Parathyroid adenoma (tissue), 2 donors: ENCODE measurements at regions not wholly inside any gene's neighbourhood (a gene's known extent, or its start where the extent isn't known, plus 50 kb on each side); places are given as distances from the start of the nearest gene placed in this dataset.
"Not testable (repeated sequence)": the region's sequence is repeated elsewhere in the genome, so short reads cannot be mapped to it uniquely, and the experiment has no call there.

Experiments
- H2AFZ ChIP-seq: fragments of 300-600 bp; sonication (generic); one replicate; pipeline ENCODE4 v1.7.0; 2017; ENCODE audit warnings: antibody characterized with exemption, mild to moderate bottlenecking
- H3K27ac ChIP-seq: fragments of 300-600 bp; sonication (generic); one replicate; pipeline ENCODE4 v1.7.0; 2017
- H3K27me3 ChIP-seq: fragments of 300-600 bp; sonication (generic); one replicate; pipeline ENCODE4 v1.7.0; 2017; ENCODE audit warnings: low read length; ENCODE audit not compliant: control insufficient read depth, insufficient read depth
- H3K36me3 ChIP-seq: fragments of 300-600 bp; sonication (generic); one replicate; pipeline ENCODE4 v1.7.0; 2017; ENCODE audit warnings: low read length; ENCODE audit not compliant: control insufficient read depth, insufficient read depth
- H3K4me1 ChIP-seq: fragments of 300-600 bp; sonication (generic); one replicate; pipeline ENCODE4 v1.7.0; 2017; ENCODE audit warnings: control low read depth
- H3K4me2 ChIP-seq: fragments of 300-600 bp; sonication (generic); one replicate; pipeline ENCODE4 v1.7.0; 2017; ENCODE audit warnings: low read length
- H3K4me3 ChIP-seq: fragments of 300-600 bp; sonication (generic); one replicate; pipeline ENCODE4 v1.7.0; 2017; ENCODE audit warnings: low read depth, low read length
- H3K79me2 ChIP-seq: fragments of 300-600 bp; sonication (generic); one replicate; pipeline ENCODE4 v1.7.0; 2017; ENCODE audit warnings: control low read depth
- H3K9ac ChIP-seq: fragments of 300-600 bp; sonication (generic); one replicate; pipeline ENCODE4 v1.7.0; 2017; ENCODE audit warnings: mild to moderate bottlenecking
- H3K9me3 ChIP-seq: fragments of 300-600 bp; sonication (generic); one replicate; pipeline ENCODE4 v1.7.0; 2017; ENCODE audit warnings: low read length; ENCODE audit not compliant: control insufficient read depth
- TF ChIP-seq, protein P1 (sequence below): fragments of 300-600 bp; sonication (generic); IDR thresholded peaks from one replicate; pipeline ENCODE4 v1.7.0; 2017; ENCODE audit warnings: antibody characterized with exemption, mild to moderate bottlenecking
- donor health status: primary hyperparathyroidism.

DNA sequence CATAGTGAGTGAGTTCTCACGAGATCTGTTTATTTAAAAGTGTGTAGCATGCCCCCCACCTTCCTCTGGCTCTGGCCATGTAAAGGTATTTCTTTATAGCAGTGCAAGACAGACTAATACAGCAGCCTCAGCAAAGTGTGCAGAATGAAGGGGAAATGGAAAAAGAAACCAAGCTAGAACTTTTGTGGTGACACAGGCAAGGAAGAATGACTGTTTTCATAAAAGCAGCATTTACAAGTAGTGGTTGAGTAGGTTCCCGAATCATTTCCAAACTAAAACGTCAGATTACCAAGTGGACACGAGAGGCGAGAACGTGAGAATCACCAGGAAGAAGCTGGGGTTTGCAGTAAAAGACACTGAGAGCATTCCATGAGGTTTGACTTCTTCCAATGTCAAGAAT lies 100.2 kb upstream of the AKAP13 start:
- no peaks in the 10 kb centered on the region for H3K36me3 ChIP-seq
- no peaks in the 10 kb centered on the region for H3K79me2 ChIP-seq
- no peak overlapping the region for H3K4me2 ChIP-seq
- H3K27ac ChIP-seq = no peak overlapping the region
- no peak overlapping the region for H3K9ac ChIP-seq
- H3K27me3 ChIP-seq = no peaks in the 10 kb centered on the region
- no peak overlapping the region for H3K4me3 ChIP-seq
- no peak overlapping the region for H2AFZ ChIP-seq
- TF ChIP-seq, protein P1, sequence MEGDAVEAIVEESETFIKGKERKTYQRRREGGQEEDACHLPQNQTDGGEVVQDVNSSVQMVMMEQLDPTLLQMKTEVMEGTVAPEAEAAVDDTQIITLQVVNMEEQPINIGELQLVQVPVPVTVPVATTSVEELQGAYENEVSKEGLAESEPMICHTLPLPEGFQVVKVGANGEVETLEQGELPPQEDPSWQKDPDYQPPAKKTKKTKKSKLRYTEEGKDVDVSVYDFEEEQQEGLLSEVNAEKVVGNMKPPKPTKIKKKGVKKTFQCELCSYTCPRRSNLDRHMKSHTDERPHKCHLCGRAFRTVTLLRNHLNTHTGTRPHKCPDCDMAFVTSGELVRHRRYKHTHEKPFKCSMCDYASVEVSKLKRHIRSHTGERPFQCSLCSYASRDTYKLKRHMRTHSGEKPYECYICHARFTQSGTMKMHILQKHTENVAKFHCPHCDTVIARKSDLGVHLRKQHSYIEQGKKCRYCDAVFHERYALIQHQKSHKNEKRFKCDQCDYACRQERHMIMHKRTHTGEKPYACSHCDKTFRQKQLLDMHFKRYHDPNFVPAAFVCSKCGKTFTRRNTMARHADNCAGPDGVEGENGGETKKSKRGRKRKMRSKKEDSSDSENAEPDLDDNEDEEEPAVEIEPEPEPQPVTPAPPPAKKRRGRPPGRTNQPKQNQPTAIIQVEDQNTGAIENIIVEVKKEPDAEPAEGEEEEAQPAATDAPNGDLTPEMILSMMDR = no peak
- H3K4me1 ChIP-seq = no peaks in the 10 kb centered on the region
- no peaks in the 10 kb centered on the region for H3K9me3 ChIP-seq

DNA sequence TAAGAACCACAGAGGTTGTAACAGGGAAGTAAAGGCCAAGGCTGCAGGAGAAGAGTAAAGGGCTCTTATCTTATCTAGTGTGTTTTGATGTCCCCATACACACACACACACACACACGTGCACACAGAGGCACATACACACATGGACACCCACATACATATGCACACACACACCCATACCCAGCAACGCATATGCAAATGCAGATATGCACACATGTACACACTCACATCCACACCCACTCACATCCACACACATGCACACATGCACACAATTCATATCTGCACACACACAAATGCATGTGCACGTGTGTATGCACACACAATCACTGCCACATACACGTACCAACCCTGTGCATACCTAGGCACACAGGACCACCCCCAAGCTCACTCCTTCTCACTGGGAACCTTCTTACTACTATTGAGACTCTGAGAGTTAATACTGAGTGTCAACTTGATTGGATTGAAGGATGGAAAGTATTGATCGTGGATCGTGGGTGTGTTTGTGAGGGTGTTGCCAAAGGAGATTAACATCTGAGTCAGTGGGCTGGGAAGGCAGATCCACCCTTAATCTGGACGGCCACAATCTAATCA lies 99.0 kb upstream of the AKAP13 start:
- no peak overlapping the region for H3K9ac ChIP-seq
- H3K79me2 ChIP-seq = no peaks in the 10 kb centered on the region
- H3K4me2 ChIP-seq = no peak overlapping the region
- H3K27ac ChIP-seq = no peak overlapping the region
- H3K36me3 ChIP-seq = no peaks in the 10 kb centered on the region
- no peaks in the 10 kb centered on the region for H3K9me3 ChIP-seq
- TF ChIP-seq, protein P1 = no peak
- no peaks in the 10 kb centered on the region for H3K27me3 ChIP-seq
- no peak overlapping the region for H2AFZ ChIP-seq
- H3K4me1 ChIP-seq = no peaks in the 10 kb centered on the region
- H3K4me3 ChIP-seq = no peak overlapping the region

DNA sequence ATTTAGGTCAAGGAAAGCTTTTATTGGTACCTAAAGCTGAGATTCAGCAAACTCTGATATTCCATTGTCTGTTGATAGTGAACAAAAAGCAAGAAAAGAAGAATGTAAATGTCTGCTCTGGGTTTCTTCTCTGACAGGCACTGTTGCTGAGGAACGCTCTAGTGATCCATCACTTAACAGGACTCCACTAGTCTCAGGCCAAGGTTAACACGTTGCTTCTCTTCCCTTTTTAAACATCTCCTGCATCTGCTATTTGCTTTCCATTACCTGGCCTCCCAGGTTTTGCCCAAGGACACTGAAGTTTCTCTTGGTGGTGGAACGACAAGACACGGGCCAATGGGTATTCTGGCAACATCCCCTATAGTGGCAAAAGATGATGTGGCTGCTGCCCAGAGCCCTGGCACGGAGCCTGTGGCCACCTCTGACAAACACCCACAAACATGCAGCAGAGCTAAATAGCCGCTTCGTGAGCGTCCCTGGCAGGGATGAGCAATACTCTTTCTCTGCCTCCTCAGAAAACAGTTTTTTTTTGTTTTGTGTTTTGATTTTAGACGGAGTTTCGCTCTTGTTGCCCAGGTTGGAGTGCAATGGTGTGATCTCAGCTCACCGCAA lies 97.8 kb upstream of the AKAP13 start:
- Histone ChIP-seq H3K79me2 (no peaks in the 10 kb centered on the region), H3K9ac (no peak overlapping the region), H3K4me3 (no peak overlapping the region), H3K27me3 (no peaks in the 10 kb centered on the region), H3K4me2 (no peak overlapping the region), H3K27ac (no peak overlapping the region), H3K36me3 (no peaks in the 10 kb centered on the region), H3K9me3 (no peaks in the 10 kb centered on the region), H2AFZ (no peak overlapping the region), H3K4me1 (no peaks in the 10 kb centered on the region)
- TF ChIP-seq, protein P1 = no peak

DNA sequence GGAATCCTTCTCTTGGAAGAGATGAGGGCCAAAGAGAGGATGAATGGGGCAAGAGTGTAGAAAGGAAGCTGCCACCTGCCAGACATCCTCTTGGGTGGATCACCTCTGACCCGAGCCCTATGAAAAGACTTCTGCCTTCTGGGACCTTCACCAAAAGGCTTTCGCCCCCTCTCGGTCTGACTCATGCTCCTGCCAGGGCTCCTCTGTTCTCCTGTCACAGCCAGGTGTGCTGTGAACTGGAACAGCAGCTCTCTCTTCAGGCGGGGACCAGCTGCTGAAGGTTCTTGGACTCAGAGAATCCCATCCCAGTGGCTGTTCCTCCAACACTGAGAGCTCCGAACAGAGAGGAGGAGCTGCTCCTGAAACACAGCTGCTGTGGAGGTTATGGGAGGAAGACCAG lies 96.6 kb upstream of the AKAP13 start:
- H3K4me3 ChIP-seq, H3K9ac ChIP-seq, H3K4me1 ChIP-seq, H3K27me3 ChIP-seq, H3K9me3 ChIP-seq, H2AFZ ChIP-seq, H3K4me2 ChIP-seq, H3K27ac ChIP-seq, H3K79me2 ChIP-seq, H3K36me3 ChIP-seq: not testable (repeated sequence)

DNA sequence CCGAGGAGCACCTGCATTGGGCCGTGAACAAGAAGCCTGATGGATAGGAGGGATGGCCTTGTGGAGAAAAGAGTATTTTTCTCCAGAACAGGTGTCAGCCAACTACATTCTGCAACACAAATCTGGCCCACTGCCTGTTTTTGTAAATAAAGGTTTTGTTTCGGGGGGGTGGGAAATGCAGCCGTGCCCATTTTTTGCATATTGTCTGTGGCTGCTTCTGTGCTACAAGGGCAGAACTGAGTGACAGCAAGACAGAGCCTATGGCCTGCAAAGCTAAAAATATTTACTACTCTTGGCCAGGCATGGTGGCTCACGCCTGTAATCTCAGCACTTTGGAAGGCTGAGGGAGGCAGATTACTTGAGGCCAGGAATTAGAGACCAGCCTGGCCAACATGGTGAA lies 95.9 kb upstream of the AKAP13 start:
- Histone ChIP-seq H3K4me2 (no peak overlapping the region), H3K4me1 (no peaks in the 10 kb centered on the region), H3K4me3 (no peak overlapping the region), H3K36me3 (no peaks in the 10 kb centered on the region), H3K9me3 (no peaks in the 10 kb centered on the region), H2AFZ (no peak overlapping the region), H3K9ac (no peak overlapping the region), H3K27ac (no peak overlapping the region), H3K27me3 (no peaks in the 10 kb centered on the region), H3K79me2 (no peaks in the 10 kb centered on the region)
- TF ChIP-seq, protein P1 = no peak
